B cell (primary cell): ENCODE measurements at regions not wholly inside any gene's neighbourhood (a gene's known extent, or its start where the extent isn't known, plus 50 kb on each side); places are given as distances from the start of the nearest gene placed in this dataset.

Experiments
- ATAC-seq: fragments of 200-7000 bp; cut with Tn5 transposase; one replicate; pipeline ENCODE4 v1.10.0; 2021; ENCODE audit warnings: low read depth, mild to moderate bottlenecking, moderate number of reproducible peaks, moderate library complexity
- CTCF ChIA-PET: fragments of 350-600 bp; sonication (Branson Sonifier 250); formaldehyde crosslinking; loops from one replicate; lab custom pipeline; 2021; ENCODE audit warnings: antibody characterized with exemption, inconsistent platforms; lab: Charles Lee
- POLR2A ChIA-PET: fragments of 350-600 bp; sonication (Branson Sonifier 250); formaldehyde crosslinking; loops from one replicate; lab custom pipeline; 2021; ENCODE audit warnings: antibody characterized with exemption; lab: Charles Lee
- DNase-seq: peaks from one replicate; pipeline ENCODE4 v3.0.0; 2013
- H2AFZ ChIP-seq: 2 replicates; pipeline ENCODE4 v1.6.1; 2012; ENCODE audit warnings: mild to moderate bottlenecking, low read depth, low read length; ENCODE audit not compliant: insufficient read depth, poor library complexity, severe bottlenecking
- H3K27ac ChIP-seq, 2 donors: 1 replicate in 1 of 2; 2 replicates in 1 of 2; pipeline ENCODE4 v1.5.1; 2012 to 2013; ENCODE audit warnings: low read length in 2 of 2, mild to moderate bottlenecking in 2 of 2, moderate library complexity in 1 of 2
- H3K27me3 ChIP-seq, 4 experiments: fragments of 200-600 bp in 1 of 4; sonication (generic) in 1 of 4; replicated peaks in 1 of 4; 1 replicate in 2 of 4; 2 replicates in 2 of 4; pipeline versions ENCODE4 v1.6.1 to v1.7.0; 2013 to 2016; ENCODE audit warnings: low read length in 3 of 4, mild to moderate bottlenecking in 2 of 4, mixed read lengths in 1 of 4, moderate library complexity in 1 of 4; ENCODE audit not compliant: insufficient read depth in 4 of 4, control insufficient read depth in 3 of 4; ENCODE audit errors: control extremely low read depth in 1 of 4
- H3K36me3 ChIP-seq, 2 experiments: replicated peaks in 1 of 2; 1 replicate in 1 of 2; 2 replicates in 1 of 2; pipeline versions ENCODE4 v1.6.1 to v1.7.1; 2013; ENCODE audit warnings: low read length in 1 of 2; ENCODE audit not compliant: insufficient read depth in 2 of 2, control insufficient read depth in 1 of 2; ENCODE audit errors: control extremely low read depth in 1 of 2, extremely low read depth in 1 of 2
- H3K4me1 ChIP-seq, 2 donors: fragments of 200-600 bp in 1 of 2; sonication (generic) in 1 of 2; 1 replicate in 1 of 2; 2 replicates in 1 of 2; pipeline versions ENCODE4 v1.5.1 to v1.6.1; 2013 to 2017; ENCODE audit warnings: low read length in 2 of 2; ENCODE audit not compliant: control insufficient read depth in 2 of 2, insufficient read depth in 2 of 2
- H3K4me2 ChIP-seq: replicated peaks from 2 replicates; pipeline ENCODE3; 2012; ENCODE audit warnings: mild to moderate bottlenecking, low read depth, low read length; ENCODE audit not compliant: poor library complexity, severe bottlenecking
- H3K4me3 ChIP-seq, 5 experiments: fragments of 200-600 bp in 1 of 5; sonication (generic) in 1 of 5; 1 replicate in 3 of 5; 2 replicates in 2 of 5; pipeline versions ENCODE4 v1.5.1 to v1.7.0; 2011 to 2016; ENCODE audit warnings: low read length in 4 of 5, mild to moderate bottlenecking in 4 of 5, low read depth in 2 of 5, control low read depth in 1 of 5, moderate library complexity in 1 of 5; ENCODE audit not compliant: insufficient read depth in 1 of 5; ENCODE audit errors: control extremely low read depth in 1 of 5, extremely low read depth in 1 of 5
- H3K79me2 ChIP-seq: fragments of 200-600 bp; sonication (generic); one replicate; pipeline ENCODE4 v1.6.0; 2016; ENCODE audit warnings: low read length; ENCODE audit not compliant: control insufficient read depth, insufficient read depth
- H3K9ac ChIP-seq: fragments of 200-600 bp; sonication (generic); 2 replicates; pipeline ENCODE4 v1.6.1; 2017; ENCODE audit warnings: mild to moderate bottlenecking, low read length, moderate library complexity
- H3K9me3 ChIP-seq, 3 donors: one replicate each; pipeline versions ENCODE4 v1.6.1 to v1.7.1; 2013; ENCODE audit warnings: low read length in 2 of 3; ENCODE audit not compliant: control insufficient read depth in 2 of 3, insufficient read depth in 1 of 3; ENCODE audit errors: control extremely low read depth in 1 of 3
- H4K20me1 ChIP-seq: 2 replicates; pipeline ENCODE4 v1.6.0; 2012; ENCODE audit warnings: mild to moderate bottlenecking, low read length; ENCODE audit not compliant: insufficient read depth, control insufficient read depth, poor library complexity, severe bottlenecking
- H3K27ac Mint-ChIP-seq: one replicate; pipeline ENCODE4 v1.8.0; 2021; ENCODE audit warnings: mixed read lengths
- H3K27me3 Mint-ChIP-seq: one replicate; pipeline ENCODE4 v1.8.0; 2021; ENCODE audit warnings: mixed read lengths
- H3K4me1 Mint-ChIP-seq: one replicate; pipeline ENCODE4 v1.8.0; 2021; ENCODE audit warnings: mixed read lengths
- H3K4me3 Mint-ChIP-seq: one replicate; pipeline ENCODE4 v1.8.0; 2021; ENCODE audit warnings: mixed read lengths
- H3K9me3 Mint-ChIP-seq: one replicate; pipeline ENCODE4 v1.8.0; 2022; ENCODE audit warnings: mixed read lengths; ENCODE audit not compliant: insufficient read depth
- CTCF ChIP-seq: fragments of 200-600 bp; IDR thresholded peaks from one replicate; pipeline ENCODE4 v1.8.0; 2022; ENCODE audit warnings: antibody characterized with exemption, mild to moderate bottlenecking
- EZH2 ChIP-seq: IDR thresholded peaks from 2 replicates; pipeline ENCODE4 v1.6.1; 2012; ENCODE audit warnings: borderline replicate concordance, low read depth, mild to moderate bottlenecking, moderate library complexity, low read length; ENCODE audit not compliant: insufficient read depth, poor library complexity, severe bottlenecking
- WGBS: methylation state at CpG from one replicate; pipeline ENCODE4 v1.1.5; 2013; ENCODE audit warnings: missing lambda C conversion rate; ENCODE audit not compliant: insufficient coverage; 5-methylcytosine and 5-hydroxymethylcytosine counted together
- intact Hi-C: fragments of 100-400 bp; cut with micrococcal nuclease; formaldehyde crosslinking; loops from one replicate; pipeline ENCODE4 v1.10.0; 2022

DNA sequence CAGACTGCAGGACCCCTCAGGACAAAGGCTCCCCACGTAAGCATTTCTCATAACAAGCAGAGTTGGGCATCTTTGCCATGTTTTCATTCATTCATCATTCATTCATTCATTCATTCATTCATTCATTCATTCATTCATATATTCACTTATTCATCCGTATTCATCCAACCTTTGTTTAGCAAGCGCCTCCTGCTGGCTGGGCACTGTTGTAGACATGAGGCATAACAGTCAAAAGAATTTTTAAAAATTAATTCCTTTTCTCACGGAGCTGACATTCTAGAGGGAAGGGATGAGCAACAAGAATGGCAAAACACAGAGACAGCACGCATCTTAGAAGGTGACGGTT, 351.7 kb upstream of the TNRC6C start:
- no peak overlapping the region for H3K27ac ChIP-seq
- no peak overlapping the region for H3K4me2 ChIP-seq
- Mint-ChIP-seq H3K27ac (no peak overlapping the region), H3K27me3 (peaks cover under 1% of the 10 kb centered on the region), H3K4me3 (no peak overlapping the region), H3K4me1 (peaks cover 27% of the 10 kb centered on the region), H3K9me3 (no peaks in the 10 kb centered on the region)
- H3K9me3 ChIP-seq = peaks cover 0 to 11% (median 0%) of the 10 kb centered on the region in 3 donors
- H3K27me3 ChIP-seq = no peaks in the 10 kb centered on the region
- H3K4me3 ChIP-seq = no peak overlapping the region
- TF ChIP-seq CTCF (no peak), EZH2 (no peak)
- no peak for ATAC-seq
- ChIA-PET POLR2A (no interaction called here), CTCF (no interaction called here)
- H3K36me3 ChIP-seq = no peaks in the 10 kb centered on the region
- DNase-seq = no peak
- peaks cover 15 to 22% of the 10 kb centered on the region in 2 donors for H3K4me1 ChIP-seq
- WGBS = 93% methylated on average over 4 of the region's 6 CpGs
- no peaks in the 10 kb centered on the region for H3K79me2 ChIP-seq
- H3K9ac ChIP-seq = no peak overlapping the region
- intact Hi-C loops = no loop called here
- H2AFZ ChIP-seq = no peak overlapping the region
- no peaks in the 10 kb centered on the region for H4K20me1 ChIP-seq

GRCh38 chr17:77607606-77608005, 350.9 kb upstream of the TNRC6C start:
- no peak overlapping the region for H3K9ac ChIP-seq
- H3K4me1 ChIP-seq = peaks cover 15 to 22% of the 10 kb centered on the region in 2 donors
- no peak overlapping the region for H3K4me2 ChIP-seq
- Mint-ChIP-seq H3K4me3 (no peak overlapping the region), H3K27me3 (no peaks in the 10 kb centered on the region), H3K4me1 (peaks cover 27% of the 10 kb centered on the region), H3K27ac (no peak overlapping the region), H3K9me3 (no peaks in the 10 kb centered on the region)
- CTCF ChIA-PET = no interaction called here
- WGBS = 94% methylated on average over 8 of the region's 8 CpGs
- no peak for DNase-seq
- no peak for TF ChIP-seq CTCF
- no peak for TF ChIP-seq EZH2
- H3K79me2 ChIP-seq = no peaks in the 10 kb centered on the region
- intact Hi-C loops = no loop called here
- H3K27me3 ChIP-seq = no peaks in the 10 kb centered on the region
- no peak for ATAC-seq
- no peaks in the 10 kb centered on the region for H4K20me1 ChIP-seq
- no peak overlapping the region for H3K4me3 ChIP-seq
- H3K36me3 ChIP-seq = no peaks in the 10 kb centered on the region
- POLR2A ChIA-PET = no interaction called here
- H2AFZ ChIP-seq = no peak overlapping the region
- no peak overlapping the region for H3K27ac ChIP-seq
- H3K9me3 ChIP-seq = peaks cover 0 to 11% (median 0%) of the 10 kb centered on the region in 3 donors
